ENCODE measurements at regions not wholly inside any gene's neighbourhood (a gene's known extent, or its start where the extent isn't known, plus 50 kb on each side); places are given as distances from the start of the nearest gene placed in this dataset.
"Not testable (repeated sequence)": the region's sequence is repeated elsewhere in the genome, so short reads cannot be mapped to it uniquely, and the experiment has no call there.

GRCh38 chr14:105622329-105622955, 96.1 kb downstream of the TMEM121 start:
- no peak for DNase-seq

GRCh38 chr14:105623178-105623577, 96.8 kb downstream of the TMEM121 start:
- not testable (repeated sequence) for DNase-seq

DNA sequence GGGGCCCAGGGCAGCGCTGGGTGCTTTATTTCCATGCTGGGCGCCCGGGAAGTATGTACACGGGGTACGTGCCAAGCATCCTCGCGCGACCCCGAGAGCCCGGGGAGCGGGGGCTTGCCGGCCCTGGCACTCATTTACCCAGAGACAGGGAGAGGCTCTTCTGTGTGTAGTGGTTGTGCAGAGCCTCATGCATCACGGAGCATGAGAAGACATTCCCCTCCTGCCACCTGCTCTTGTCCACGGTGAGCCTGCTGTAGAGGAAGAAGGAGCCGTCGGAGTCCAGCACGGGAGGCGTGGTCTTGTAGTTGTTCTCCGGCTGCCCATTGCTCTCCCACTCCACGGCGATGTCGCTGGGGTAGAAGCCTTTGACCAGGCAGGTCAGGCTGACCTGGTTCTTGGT, 98.0 kb downstream of the TMEM121 start:
- DNase-seq, result not testable (repeated sequence)

DNA sequence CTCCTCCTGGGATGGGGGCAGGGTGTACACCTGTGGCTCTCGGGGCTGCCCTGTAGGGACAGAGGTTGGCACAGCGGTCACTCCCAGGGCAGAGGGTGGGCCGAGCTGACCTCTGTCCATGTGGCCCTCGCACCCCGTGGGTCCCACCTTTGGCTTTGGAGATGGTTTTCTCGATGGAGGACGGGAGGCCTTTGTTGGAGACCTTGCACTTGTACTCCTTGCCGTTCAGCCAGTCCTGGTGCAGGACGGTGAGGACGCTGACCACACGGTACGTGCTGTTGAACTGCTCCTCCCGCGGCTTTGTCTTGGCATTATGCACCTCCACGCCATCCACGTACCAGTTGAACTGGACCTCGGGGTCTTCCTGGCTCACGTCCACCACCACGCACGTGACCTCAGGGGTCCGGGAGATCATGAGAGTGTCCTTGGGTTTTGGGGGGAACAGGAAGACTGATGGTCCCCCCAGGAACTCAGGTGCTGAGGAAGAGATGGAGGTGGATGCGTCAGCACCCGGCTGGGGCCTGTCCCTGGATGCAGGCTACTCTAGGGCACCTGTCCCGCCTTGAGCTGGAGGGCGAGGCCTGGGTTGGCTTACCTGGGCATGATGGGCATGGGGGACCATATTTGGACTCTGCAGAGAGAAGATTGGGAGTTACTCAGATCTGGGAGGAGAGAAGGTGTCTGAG, 98.5 kb downstream of the TMEM121 start:
- DNase-seq, result not testable (repeated sequence)

GRCh38 chr14:105625448-105625847, 99.1 kb downstream of the TMEM121 start:
- not testable (repeated sequence) for DNase-seq

DNA sequence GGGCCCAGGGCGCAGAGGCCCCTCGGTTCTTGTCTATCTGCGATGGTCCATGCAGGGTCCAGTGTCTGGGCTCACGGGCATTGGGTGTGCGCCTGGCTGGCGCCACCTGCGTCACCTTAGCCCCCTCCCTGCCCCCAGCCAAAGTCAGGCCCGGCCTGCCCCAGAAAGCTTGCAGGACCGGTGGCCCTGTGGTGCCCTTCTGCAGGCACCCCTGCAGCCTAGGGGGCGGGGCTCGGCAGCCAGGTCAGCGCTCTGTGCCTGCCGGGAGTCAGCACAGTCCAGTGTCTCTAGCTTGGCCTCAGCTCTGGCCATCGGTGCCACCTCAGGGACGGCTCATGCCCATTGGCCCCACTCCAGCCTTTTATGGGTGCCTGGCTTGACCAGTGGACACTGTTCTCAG, 99.7 kb downstream of the TMEM121 start:
- DNase-seq, result not testable (repeated sequence)

- not testable (repeated sequence) for DNase-seq
Observed at GRCh38 chr14:105626651-105627050, 100.3 kb downstream of the TMEM121 start.

GRCh38 chr14:105627287-105627686, 100.9 kb downstream of the TMEM121 start:
- not testable (repeated sequence) for DNase-seq

GRCh38 chr14:105627701-105628100, 101.3 kb downstream of the TMEM121 start:
- DNase-seq, result no peak

GRCh38 chr14:105628126-105628525, 101.7 kb downstream of the TMEM121 start:
- not testable (repeated sequence) for DNase-seq

- DNase-seq, result not testable (repeated sequence)
Observed at GRCh38 chr14:105628531-105629067, 102.2 kb downstream of the TMEM121 start.

DNA sequence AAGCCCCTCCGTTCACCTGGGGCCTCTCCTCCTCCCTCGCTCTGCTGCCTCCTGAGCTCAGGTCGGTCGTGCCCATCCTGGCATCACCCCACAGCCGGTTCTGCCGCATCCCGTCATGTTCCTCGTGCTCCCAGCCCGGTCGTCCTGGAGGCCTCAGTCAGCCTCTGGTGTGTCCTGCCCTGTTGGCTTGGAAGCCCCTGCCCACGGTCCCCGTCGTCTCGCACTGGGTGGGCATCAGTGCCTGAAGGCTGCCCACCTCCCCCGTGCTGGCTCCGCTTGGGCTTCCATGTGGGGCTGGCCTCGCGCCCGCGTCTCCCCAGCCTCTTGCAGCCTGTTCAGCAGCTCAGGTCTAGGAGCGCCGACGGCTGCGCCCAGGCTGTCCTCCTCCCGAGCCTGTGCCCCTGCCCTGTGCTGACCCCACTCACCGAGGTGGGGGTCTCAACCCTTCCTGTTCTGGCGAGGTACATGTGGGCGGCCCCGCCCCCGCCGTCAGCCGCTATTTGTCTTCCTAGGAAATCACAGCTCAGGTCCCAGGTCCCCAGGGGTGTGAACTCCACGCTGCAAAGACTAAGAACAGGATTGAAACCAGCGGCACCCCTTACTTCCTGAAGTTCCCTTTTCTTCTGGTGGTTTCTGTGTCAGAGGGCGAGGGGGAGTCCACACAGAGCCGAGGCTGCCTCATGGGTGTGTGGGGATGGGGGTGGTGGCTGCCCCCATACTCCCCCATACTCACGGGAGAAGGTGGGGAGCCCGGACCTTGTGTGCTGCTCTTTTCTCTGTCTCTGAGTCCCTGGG, 102.9 kb downstream of the TMEM121 start:
- not testable (repeated sequence) for DNase-seq

- no peak for DNase-seq
Observed at GRCh38 chr14:105629886-105630215, 103.5 kb downstream of the TMEM121 start.

DNA sequence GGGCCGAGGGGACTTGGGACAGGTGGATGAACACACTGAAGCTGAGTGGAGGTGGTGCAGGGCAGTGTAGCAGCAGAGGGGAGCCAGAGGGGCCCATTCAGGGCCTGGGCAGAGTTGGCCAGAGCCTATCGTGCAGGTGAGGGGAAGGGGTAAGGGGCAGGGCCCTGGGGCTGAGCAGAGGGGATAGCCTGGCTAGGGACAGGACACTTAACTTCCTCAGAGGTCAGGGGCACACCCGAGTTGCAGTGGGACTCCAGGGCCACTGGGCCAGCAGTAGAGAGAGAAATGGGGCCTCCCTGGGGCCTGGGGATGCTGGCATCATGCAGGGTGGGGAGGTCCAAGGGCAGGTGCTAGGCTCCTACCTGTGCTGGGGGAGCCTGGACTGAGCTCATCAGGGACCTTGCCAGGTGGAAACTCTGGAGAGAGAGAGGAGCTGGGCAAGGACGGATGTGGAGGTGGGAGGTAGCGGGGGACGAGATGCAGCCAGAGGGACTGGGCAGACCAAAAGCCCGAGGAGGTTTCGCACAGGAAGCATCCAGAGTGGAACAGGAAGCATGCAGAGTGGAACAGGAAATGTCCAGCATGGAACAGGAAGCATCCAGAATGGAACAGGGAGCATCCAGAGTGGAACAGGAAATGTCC, 104.0 kb downstream of the TMEM121 start:
- DNase-seq, result not testable (repeated sequence)

GRCh38 chr14:105630935-105631779, 104.8 kb downstream of the TMEM121 start:
- not testable (repeated sequence) for DNase-seq

GRCh38 chr14:105632010-105632409, 105.6 kb downstream of the TMEM121 start:
- DNase-seq, result no peak

GRCh38 chr14:105633596-105633995, 107.2 kb downstream of the TMEM121 start:
- not testable (repeated sequence) for DNase-seq

DNA sequence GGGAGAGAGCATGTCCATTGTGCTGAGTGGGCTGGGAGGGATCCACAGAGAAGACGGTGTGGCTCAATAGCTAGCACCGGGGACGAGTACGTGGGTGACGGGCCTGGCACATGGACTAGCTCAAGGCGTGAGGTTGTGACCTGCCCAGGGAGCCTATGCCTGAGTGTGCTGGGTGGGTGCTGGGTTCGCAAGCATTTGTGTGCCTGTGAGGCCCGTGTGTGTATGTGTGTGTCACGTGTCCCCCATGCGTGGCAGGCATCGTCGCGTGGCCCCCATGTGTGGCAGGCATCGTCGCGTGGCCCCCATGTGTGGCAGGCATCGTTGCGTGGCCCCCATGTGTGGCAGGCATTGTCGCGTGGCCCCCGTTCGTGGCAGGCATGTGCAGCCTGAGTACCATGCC, 109.2 kb downstream of the TMEM121 start:
- DNase-seq, result no peak

DNA sequence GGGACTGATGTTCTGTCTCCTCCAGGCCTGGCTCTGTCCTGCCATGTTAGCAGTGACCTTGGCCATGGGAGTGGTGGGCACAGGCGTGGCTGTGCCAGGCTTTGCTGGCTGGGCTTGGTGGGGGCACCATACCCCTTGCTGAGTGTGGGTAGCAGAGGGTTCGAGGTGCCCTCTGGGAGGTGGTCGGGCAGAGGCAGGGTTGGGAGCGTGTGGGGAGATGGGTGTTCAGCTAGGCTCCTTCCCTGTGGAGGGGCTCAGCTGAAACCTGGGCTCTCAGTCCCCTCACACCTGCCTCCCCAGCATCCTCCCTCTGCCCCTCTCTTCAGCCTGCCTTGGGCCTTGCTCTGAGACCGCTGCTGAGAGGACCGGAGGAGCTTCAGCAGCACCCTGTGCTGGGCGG, 109.6 kb downstream of the TMEM121 start:
- not testable (repeated sequence) for DNase-seq

DNA sequence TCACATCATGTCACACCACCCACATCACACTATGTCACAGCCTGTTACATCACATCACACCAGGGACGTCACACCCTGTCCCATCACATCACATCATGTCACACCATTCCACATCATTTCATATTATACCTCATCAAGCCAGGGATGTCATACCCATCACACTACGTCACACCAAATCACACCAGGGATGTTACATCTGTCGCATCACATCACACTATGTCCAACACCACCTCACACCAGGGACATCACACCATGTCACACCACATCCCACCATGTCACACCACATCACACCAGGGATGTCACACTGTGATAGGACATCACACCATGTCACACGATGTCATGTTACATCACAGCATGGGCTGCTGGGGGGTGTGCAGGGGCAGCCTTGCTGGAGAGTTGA, 110.6 kb downstream of the TMEM121 start:
- no peak for DNase-seq

DNA sequence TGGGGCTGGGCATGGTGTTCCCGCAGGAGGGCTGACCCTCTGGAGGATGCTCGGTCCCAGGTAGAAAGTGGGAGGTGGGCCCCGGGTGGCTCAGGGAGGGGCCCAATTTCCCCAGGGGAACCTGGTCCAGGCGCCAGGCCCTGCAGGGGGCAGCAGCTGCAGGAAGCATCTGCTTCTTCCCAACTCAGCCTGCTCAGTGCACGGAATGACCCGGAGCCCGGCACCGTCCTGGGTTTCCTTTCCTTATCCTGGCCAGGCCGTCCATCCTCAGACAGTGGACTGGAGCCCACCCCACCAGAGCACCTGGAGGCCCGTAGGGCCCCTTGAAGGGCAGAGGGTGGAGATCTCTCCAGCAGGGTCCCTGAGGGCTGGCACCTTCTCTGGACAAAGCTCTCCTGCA, 111.0 kb downstream of the TMEM121 start:
- DNase-seq, result not testable (repeated sequence)

Measured in left hindlimb (tissue), 1 donor.